Liver (tissue), 8 donors: ENCODE measurements at regions not wholly inside any gene's neighbourhood (a gene's known extent, or its start where the extent isn't known, plus 50 kb on each side); places are given as distances from the start of the nearest gene placed in this dataset.

ENCODE experiments used
- DNase-seq: peaks from one replicate; pipeline ENCODE4 v3.0.0-alpha.2; 2017; ENCODE audit warnings: low spot score
- H3K27ac ChIP-seq, 2 donors: one replicate each; pipeline ENCODE4 v1.7.0; 2013; ENCODE audit warnings: inconsistent platforms in 2 of 2, low read length in 2 of 2, control low read depth in 1 of 2, low read depth in 1 of 2, mild to moderate bottlenecking in 1 of 2
- H3K27me3 ChIP-seq, 4 donors: one replicate each; pipeline versions ENCODE4 v1.6.1 to v1.7.0; 2013; ENCODE audit warnings: low read length in 3 of 4, inconsistent platforms in 1 of 4, mild to moderate bottlenecking in 1 of 4, moderate library complexity in 1 of 4; ENCODE audit not compliant: control insufficient read depth in 4 of 4, insufficient read depth in 4 of 4
- H3K36me3 ChIP-seq, 4 donors: one replicate each; pipeline versions ENCODE4 v1.6.1 to v1.7.0; 2013; ENCODE audit warnings: low read length in 3 of 4, mild to moderate bottlenecking in 3 of 4, low read depth in 1 of 4, moderate library complexity in 1 of 4; ENCODE audit not compliant: control insufficient read depth in 4 of 4, insufficient read depth in 3 of 4
- H3K4me1 ChIP-seq, 4 donors: one replicate each; pipeline versions ENCODE4 v1.6.1 to v1.7.0; 2013; ENCODE audit warnings: low read length in 3 of 4, mild to moderate bottlenecking in 3 of 4, moderate library complexity in 1 of 4; ENCODE audit not compliant: control insufficient read depth in 4 of 4, insufficient read depth in 4 of 4
- H3K4me3 ChIP-seq, 3 donors: one replicate each; pipeline versions ENCODE4 v1.6.1 to v1.7.0; 2013; ENCODE audit warnings: low read length in 3 of 3, control low read depth in 1 of 3, low read depth in 1 of 3, mild to moderate bottlenecking in 1 of 3
- H3K9ac ChIP-seq, 2 donors: one replicate each; pipeline ENCODE4 v1.7.0; 2013; ENCODE audit warnings: low read length in 2 of 2, mild to moderate bottlenecking in 2 of 2, moderate library complexity in 2 of 2, control low read depth in 1 of 2, low read depth in 1 of 2
- H3K9me3 ChIP-seq, 4 donors: one replicate each; pipeline versions ENCODE4 v1.6.1 to v1.7.0; 2013; ENCODE audit warnings: low read length in 3 of 4; ENCODE audit not compliant: control insufficient read depth in 4 of 4
- FOXA1 ChIP-seq: IDR thresholded peaks from 2 replicates; pipeline ENCODE4 v1.6.1; 2016; ENCODE audit warnings: antibody characterized with exemption
- FOXA2 ChIP-seq: IDR thresholded peaks from 2 replicates; pipeline ENCODE4 v1.6.1; 2016; ENCODE audit warnings: antibody characterized with exemption
- GABPA ChIP-seq, 2 donors: IDR thresholded peaks in 1 of 2; conservative IDR thresholded peaks in 1 of 2; 2 replicates each; pipeline ENCODE4 v1.6.1; 2016; ENCODE audit warnings: antibody characterized with exemption in 2 of 2, mild to moderate bottlenecking in 1 of 2, moderate library complexity in 1 of 2
- HNF4A ChIP-seq, 2 donors: conservative IDR thresholded peaks; 2 replicates each; pipeline ENCODE4 v1.6.1; 2016; ENCODE audit warnings: antibody characterized with exemption in 2 of 2, mild to moderate bottlenecking in 2 of 2
- RAD21 ChIP-seq, 2 donors: IDR thresholded peaks; 2 replicates each; pipeline ENCODE4 v1.6.1; 2016; ENCODE audit warnings: antibody characterized with exemption in 2 of 2, mild to moderate bottlenecking in 2 of 2
- RXRA ChIP-seq, 2 donors: IDR thresholded peaks; 2 replicates each; pipeline ENCODE4 v1.6.1; 2017 to 2018; ENCODE audit warnings: antibody characterized with exemption in 2 of 2, mild to moderate bottlenecking in 1 of 2
- WGBS: extraction: QIAGEN DNeasy Blood & Tissue Kit; methylation state at CpG from one replicate; pipeline ENCODE4 v1.1.7; 2013; 5-methylcytosine and 5-hydroxymethylcytosine counted together
- TF ChIP-seq, protein P1 (sequence below): fragments of 150-350 bp; IDR thresholded peaks from 2 replicates; pipeline ENCODE4 v1.5.1; 2017; ENCODE audit warnings: improper control_type of control experiment, low read depth, low read length; ENCODE audit not compliant: missing input control
- TF ChIP-seq, protein P2 (sequence below): IDR thresholded peaks from 2 replicates; pipeline ENCODE4 v1.6.1; 2016; ENCODE audit warnings: antibody characterized with exemption
- TF ChIP-seq, protein P3 (sequence below): IDR thresholded peaks from 2 replicates; pipeline ENCODE4 v1.6.1; 2016; ENCODE audit warnings: antibody characterized with exemption
- TF ChIP-seq, protein P4 (sequence below): IDR thresholded peaks from 2 replicates; pipeline ENCODE4 v1.6.1; 2016; ENCODE audit warnings: antibody characterized with exemption, mild to moderate bottlenecking
- donor health status: healthy.
- donor health status: healthy.
- donor health status: healthy.
- donor health status: healthy.
- donor health status: healthy.

DNA sequence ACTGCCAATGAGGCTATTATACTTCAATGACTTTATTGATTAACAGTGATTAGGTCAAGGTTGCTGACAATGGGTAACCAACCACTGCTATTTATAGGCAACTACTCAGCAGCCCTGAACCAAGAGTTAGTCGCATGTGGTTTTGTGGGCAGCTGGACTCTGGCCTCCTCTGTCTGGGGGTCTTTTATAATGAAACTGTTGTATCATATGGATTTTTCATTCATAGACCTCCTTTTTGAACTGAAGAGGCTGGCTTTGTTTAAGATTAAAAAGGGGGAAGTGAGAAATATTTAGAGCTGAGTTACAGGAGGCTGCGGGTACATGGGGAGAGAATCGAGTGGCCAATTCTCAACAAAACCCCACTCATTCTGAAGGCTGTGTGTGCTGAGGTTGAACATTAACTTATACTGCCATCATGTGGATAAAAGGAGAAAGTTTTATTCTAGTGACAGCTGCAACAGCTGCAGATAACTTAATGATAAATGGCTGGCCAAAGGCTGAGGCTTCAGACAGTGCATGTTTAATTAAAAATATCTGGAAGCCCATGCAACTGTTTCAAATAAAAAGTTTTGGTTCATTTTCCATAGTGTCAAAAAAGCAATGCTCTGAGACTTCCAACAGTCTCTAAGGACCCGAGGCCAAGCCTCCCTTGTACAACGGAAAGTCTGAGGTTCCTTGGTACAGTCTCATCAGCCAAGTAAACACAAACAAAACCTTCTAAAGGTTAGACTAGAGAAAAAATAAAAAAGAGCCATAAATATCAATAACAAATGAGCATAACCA, 682.6 kb downstream of the KCNA4 start:
- H3K9me3 ChIP-seq: no peaks in the 10 kb centered on the region
- DNase-seq: no peak
- no peak overlapping the region for H3K4me3 ChIP-seq
- H3K4me1 ChIP-seq: peaks cover 3 to 5% (median 4%) of the 10 kb centered on the region in 4 donors
- no peak overlapping the region for H3K27ac ChIP-seq
- WGBS: 37% methylated on average over 5 of the region's 5 CpGs
- H3K9ac ChIP-seq: no peak overlapping the region
- no peaks in the 10 kb centered on the region for H3K36me3 ChIP-seq
- peaks cover 0 to 2% (median 0%) of the 10 kb centered on the region in 4 donors for H3K27me3 ChIP-seq
- no peak for TF ChIP-seq HNF4A (conservative IDR thresholded peaks at IDR 0.05)
- TF ChIP-seq RAD21 (IDR thresholded peaks at IDR 0.05): peak; percentile 81 to 86
- TF ChIP-seq, protein P1, sequence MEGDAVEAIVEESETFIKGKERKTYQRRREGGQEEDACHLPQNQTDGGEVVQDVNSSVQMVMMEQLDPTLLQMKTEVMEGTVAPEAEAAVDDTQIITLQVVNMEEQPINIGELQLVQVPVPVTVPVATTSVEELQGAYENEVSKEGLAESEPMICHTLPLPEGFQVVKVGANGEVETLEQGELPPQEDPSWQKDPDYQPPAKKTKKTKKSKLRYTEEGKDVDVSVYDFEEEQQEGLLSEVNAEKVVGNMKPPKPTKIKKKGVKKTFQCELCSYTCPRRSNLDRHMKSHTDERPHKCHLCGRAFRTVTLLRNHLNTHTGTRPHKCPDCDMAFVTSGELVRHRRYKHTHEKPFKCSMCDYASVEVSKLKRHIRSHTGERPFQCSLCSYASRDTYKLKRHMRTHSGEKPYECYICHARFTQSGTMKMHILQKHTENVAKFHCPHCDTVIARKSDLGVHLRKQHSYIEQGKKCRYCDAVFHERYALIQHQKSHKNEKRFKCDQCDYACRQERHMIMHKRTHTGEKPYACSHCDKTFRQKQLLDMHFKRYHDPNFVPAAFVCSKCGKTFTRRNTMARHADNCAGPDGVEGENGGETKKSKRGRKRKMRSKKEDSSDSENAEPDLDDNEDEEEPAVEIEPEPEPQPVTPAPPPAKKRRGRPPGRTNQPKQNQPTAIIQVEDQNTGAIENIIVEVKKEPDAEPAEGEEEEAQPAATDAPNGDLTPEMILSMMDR: peak; percentile 63

DNA sequence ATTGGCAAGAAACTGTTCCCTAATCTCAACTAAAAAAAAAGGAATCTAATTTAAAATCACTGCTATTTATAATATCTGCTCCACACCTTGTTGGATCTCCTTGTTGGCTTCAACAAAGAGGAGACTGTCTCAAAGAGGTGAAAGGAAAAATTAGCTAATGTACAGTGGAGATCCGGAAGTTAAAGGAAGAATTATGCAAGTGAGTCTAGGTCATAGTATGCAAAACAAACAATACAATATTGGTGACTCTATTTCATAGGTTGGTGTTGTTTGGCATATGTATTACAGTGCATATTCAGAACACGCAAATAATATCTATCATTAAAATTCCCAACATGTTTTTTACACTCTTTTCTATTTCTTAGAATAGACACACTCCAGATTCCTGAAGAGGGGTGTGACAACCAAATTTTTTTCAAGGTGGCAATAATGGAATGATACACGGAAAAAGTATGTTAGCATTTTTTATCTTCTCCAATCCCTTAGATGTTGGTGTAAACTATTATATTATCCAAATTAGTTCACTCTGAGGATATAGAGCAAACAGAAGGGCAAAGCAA, 685.3 kb downstream of the KCNA4 start:
- Histone ChIP-seq H3K9me3 (no peaks in the 10 kb centered on the region), H3K4me1 (peaks cover 3 to 8% (median 6%) of the 10 kb centered on the region in 4 donors), H3K36me3 (no peaks in the 10 kb centered on the region), H3K4me3 (no peak overlapping the region), H3K27me3 (peaks cover 0 to 2% (median 0%) of the 10 kb centered on the region in 4 donors), H3K27ac (no peak overlapping the region), H3K9ac (no peak overlapping the region)
- WGBS: 83% methylated on average over 3 of the region's 3 CpGs
- no peak for TF ChIP-seq RAD21 (IDR thresholded peaks at IDR 0.05)
- DNase-seq: no peak

DNA sequence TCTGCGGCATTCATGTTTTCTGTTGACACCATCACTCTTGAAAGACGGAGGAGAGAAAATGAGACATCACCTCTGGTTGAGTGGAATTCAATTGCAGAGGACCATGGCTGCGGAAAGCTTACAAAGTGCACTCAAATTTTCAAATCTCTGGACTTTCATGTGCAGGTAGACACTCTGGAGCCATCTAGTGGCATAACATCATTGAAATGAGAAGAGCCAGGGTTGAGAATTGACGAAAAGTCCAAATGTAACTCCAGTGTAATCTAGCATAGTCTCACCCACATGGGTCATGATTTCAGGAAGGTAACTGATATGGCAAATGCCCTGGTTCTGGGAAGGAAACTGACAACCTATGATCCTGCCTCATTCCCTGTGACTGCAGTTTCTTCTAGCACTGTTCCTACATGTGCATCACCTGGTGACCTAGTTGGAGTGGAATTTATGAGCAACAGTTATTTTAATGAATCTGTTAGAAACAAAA, 687.8 kb downstream of the KCNA4 start:
- Histone ChIP-seq H3K9me3 (no peaks in the 10 kb centered on the region), H3K4me3 (no peak overlapping the region), H3K27me3 (peaks cover 0 to 2% (median 0%) of the 10 kb centered on the region in 4 donors), H3K36me3 (no peaks in the 10 kb centered on the region), H3K9ac (no peak overlapping the region), H3K4me1 (peaks cover 1 to 7% (median 5%) of the 10 kb centered on the region in 4 donors), H3K27ac (no peak overlapping the region)
- WGBS: 34% methylated on average over 4 of the region's 4 CpGs
- TF ChIP-seq FOXA2 (no peak), GABPA (IDR thresholded peaks at IDR 0.05 in 1 of 2, conservative IDR thresholded peaks at IDR 0.05 in 1 of 2) (no peak), HNF4A (conservative IDR thresholded peaks at IDR 0.05) (peak; percentile 28 to 44), RXRA (IDR thresholded peaks at IDR 0.05) (no peak), RAD21 (IDR thresholded peaks at IDR 0.05) (peak; percentile 94 to 97), FOXA1 (no peak)
- TF ChIP-seq, protein P2, sequence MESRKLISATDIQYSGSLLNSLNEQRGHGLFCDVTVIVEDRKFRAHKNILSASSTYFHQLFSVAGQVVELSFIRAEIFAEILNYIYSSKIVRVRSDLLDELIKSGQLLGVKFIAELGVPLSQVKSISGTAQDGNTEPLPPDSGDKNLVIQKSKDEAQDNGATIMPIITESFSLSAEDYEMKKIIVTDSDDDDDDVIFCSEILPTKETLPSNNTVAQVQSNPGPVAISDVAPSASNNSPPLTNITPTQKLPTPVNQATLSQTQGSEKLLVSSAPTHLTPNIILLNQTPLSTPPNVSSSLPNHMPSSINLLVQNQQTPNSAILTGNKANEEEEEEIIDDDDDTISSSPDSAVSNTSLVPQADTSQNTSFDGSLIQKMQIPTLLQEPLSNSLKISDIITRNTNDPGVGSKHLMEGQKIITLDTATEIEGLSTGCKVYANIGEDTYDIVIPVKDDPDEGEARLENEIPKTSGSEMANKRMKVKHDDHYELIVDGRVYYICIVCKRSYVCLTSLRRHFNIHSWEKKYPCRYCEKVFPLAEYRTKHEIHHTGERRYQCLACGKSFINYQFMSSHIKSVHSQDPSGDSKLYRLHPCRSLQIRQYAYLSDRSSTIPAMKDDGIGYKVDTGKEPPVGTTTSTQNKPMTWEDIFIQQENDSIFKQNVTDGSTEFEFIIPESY: no peak
- TF ChIP-seq, protein P1: peak; percentile 65
- TF ChIP-seq, protein P3, sequence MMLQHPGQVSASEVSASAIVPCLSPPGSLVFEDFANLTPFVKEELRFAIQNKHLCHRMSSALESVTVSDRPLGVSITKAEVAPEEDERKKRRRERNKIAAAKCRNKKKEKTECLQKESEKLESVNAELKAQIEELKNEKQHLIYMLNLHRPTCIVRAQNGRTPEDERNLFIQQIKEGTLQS: no peak
- TF ChIP-seq, protein P4, sequence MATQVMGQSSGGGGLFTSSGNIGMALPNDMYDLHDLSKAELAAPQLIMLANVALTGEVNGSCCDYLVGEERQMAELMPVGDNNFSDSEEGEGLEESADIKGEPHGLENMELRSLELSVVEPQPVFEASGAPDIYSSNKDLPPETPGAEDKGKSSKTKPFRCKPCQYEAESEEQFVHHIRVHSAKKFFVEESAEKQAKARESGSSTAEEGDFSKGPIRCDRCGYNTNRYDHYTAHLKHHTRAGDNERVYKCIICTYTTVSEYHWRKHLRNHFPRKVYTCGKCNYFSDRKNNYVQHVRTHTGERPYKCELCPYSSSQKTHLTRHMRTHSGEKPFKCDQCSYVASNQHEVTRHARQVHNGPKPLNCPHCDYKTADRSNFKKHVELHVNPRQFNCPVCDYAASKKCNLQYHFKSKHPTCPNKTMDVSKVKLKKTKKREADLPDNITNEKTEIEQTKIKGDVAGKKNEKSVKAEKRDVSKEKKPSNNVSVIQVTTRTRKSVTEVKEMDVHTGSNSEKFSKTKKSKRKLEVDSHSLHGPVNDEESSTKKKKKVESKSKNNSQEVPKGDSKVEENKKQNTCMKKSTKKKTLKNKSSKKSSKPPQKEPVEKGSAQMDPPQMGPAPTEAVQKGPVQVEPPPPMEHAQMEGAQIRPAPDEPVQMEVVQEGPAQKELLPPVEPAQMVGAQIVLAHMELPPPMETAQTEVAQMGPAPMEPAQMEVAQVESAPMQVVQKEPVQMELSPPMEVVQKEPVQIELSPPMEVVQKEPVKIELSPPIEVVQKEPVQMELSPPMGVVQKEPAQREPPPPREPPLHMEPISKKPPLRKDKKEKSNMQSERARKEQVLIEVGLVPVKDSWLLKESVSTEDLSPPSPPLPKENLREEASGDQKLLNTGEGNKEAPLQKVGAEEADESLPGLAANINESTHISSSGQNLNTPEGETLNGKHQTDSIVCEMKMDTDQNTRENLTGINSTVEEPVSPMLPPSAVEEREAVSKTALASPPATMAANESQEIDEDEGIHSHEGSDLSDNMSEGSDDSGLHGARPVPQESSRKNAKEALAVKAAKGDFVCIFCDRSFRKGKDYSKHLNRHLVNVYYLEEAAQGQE: no peak
- no peak for DNase-seq
